Neural progenitor cell (in vitro differentiated cells): ENCODE measurements at regions not wholly inside any gene's neighbourhood (a gene's known extent, or its start where the extent isn't known, plus 50 kb on each side); places are given as distances from the start of the nearest gene placed in this dataset.
"Not testable (repeated sequence)": the region's sequence is repeated elsewhere in the genome, so short reads cannot be mapped to it uniquely, and the experiment has no call there.

Experiments
- CTCF ChIP-seq: fragments of 200-600 bp; sonication (generic); IDR thresholded peaks from 2 replicates; pipeline ENCODE4 v1.5.1; 2017; ENCODE audit warnings: antibody characterized with exemption, mild to moderate bottlenecking
- EZH2 ChIP-seq: fragments of 200-600 bp; sonication (generic); IDR thresholded peaks from 2 replicates; pipeline ENCODE4 v1.6.1; 2017; ENCODE audit warnings: antibody characterized with exemption, mild to moderate bottlenecking, moderate library complexity
- EZH2phosphoT487 ChIP-seq: fragments of 200-600 bp; sonication (generic); IDR thresholded peaks from 2 replicates; pipeline ENCODE4 v1.6.1; 2017; ENCODE audit warnings: antibody characterized with exemption

- TF ChIP-seq CTCF, EZH2phosphoT487, EZH2: not testable (repeated sequence)
Measured at GRCh38 chr15:31705076-31705678, 325.1 kb upstream of the CHRNA7 start.
